HepG2 (cell line): ENCODE measurements at regions not wholly inside any gene's neighbourhood (a gene's known extent, or its start where the extent isn't known, plus 50 kb on each side); places are given as distances from the start of the nearest gene placed in this dataset.

Experiments used
- ATAC-seq: fragments of 200-7000 bp; cut with Tn5 transposase; 3 replicates; pipeline ENCODE4 v1.9.1; 2020; ENCODE audit warnings: mild to moderate bottlenecking, moderate library complexity
- BruUV-seq: library from RNA; stranded (reverse); fragments of 400-500 nt; replicated peaks from 2 replicates; lab custom pipeline; 2021; lab: Mats Ljungman, UMichigan
- CTCF ChIA-PET: fragments of 300-600 bp; formaldehyde crosslinking; extraction: SDS; loops from one replicate; lab custom pipeline; 2021; ENCODE audit warnings: low total read pairs, inconsistent platforms, low intra/inter-chr PET ratio; lab: Yijun Ruan, JAX
- POLR2A ChIA-PET: fragments of 350-600 bp; sonication (Branson Sonifier 250); formaldehyde crosslinking; loops from one replicate; lab custom pipeline; 2020; ENCODE audit warnings: antibody characterized with exemption, inconsistent platforms; lab: Yijun Ruan, JAX
- DNase-seq: peaks from one replicate; pipeline ENCODE4 v3.0.0-alpha.2; 2015; ENCODE audit warnings: low spot score
- FAIRE-seq: peaks from 3 replicates; lab custom pipeline; 2011; peaks lifted over from hg19 to GRCh38; lab: Jason Lieb, UNC
- H2AFZ ChIP-seq: one replicate; pipeline ENCODE4 v1.6.1; 2011; ENCODE audit warnings: low read length, inconsistent platforms
- H3K27ac ChIP-seq: fragments of 300-600 bp; 3 replicates; pipeline ENCODE4 v1.8.0; 2011; ENCODE audit warnings: mixed run types, mild to moderate bottlenecking, mixed read lengths, low read length, inconsistent platforms; ENCODE audit not compliant: insufficient read depth; ENCODE audit errors: extremely low read length
- H3K27me3 ChIP-seq, 2 experiments: fragments of 200-600 bp in 1 of 2; 2 replicates in 1 of 2; 3 replicates in 1 of 2; pipeline versions ENCODE4 v1.6.0 to v1.8.0; 2011; ENCODE audit warnings: low read length in 2 of 2, mild to moderate bottlenecking in 2 of 2, moderate library complexity in 2 of 2, inconsistent platforms in 1 of 2; ENCODE audit not compliant: insufficient read depth in 2 of 2, control insufficient read depth in 1 of 2
- H3K36me3 ChIP-seq, 2 experiments: fragments of 200-600 bp in 1 of 2; replicated peaks in 1 of 2; 2 replicates in 1 of 2; 3 replicates in 1 of 2; pipeline versions ENCODE4 v1.5.1 to v1.8.0; 2011; ENCODE audit warnings: low read length in 2 of 2, inconsistent platforms in 1 of 2; ENCODE audit not compliant: insufficient read depth in 2 of 2, control insufficient read depth in 1 of 2
- H3K4me1 ChIP-seq: 2 replicates; pipeline ENCODE4 v1.5.1; 2012; ENCODE audit warnings: low read length, inconsistent platforms; ENCODE audit not compliant: insufficient read depth
- H3K4me2 ChIP-seq: 2 replicates; pipeline ENCODE4 v1.6.0; 2011; ENCODE audit warnings: low read depth, low read length, inconsistent platforms
- H3K4me3 ChIP-seq, 3 experiments: fragments of 200-600 bp in 1 of 3; sonication (generic), shearing (Covaris generic) in 1 of 3; replicated peaks in 1 of 3; 2 replicates each; pipeline ENCODE4 v1.5.1; 2011 to 2016; ENCODE audit warnings: low read length in 3 of 3, inconsistent platforms in 2 of 3, low read depth in 2 of 3, mild to moderate bottlenecking in 2 of 3, control low read depth in 1 of 3, mixed read lengths in 1 of 3; ENCODE audit not compliant: insufficient read depth in 1 of 3
- H3K79me2 ChIP-seq: one replicate; pipeline ENCODE4 v1.6.1; 2011; ENCODE audit warnings: low read length, inconsistent platforms; ENCODE audit not compliant: insufficient read depth
- H3K9ac ChIP-seq: 2 replicates; pipeline ENCODE4 v1.6.0; 2011; ENCODE audit warnings: mild to moderate bottlenecking, low read depth, low read length, inconsistent platforms; ENCODE audit not compliant: insufficient read depth
- H3K9me3 ChIP-seq: 2 replicates; pipeline ENCODE4 v1.5.1; 2012; ENCODE audit warnings: mild to moderate bottlenecking, low read length
- H4K20me1 ChIP-seq: 2 replicates; pipeline ENCODE4 v1.6.0; 2011; ENCODE audit warnings: inconsistent platforms, mild to moderate bottlenecking, low read length, moderate library complexity; ENCODE audit not compliant: insufficient read depth
- FIP1L1 ChIP-seq: fragments of 200-400 bp; formaldehyde crosslinking; IDR thresholded peaks from 2 replicates; pipeline ENCODE4 v1.6.1; 2018; ENCODE audit warnings: low read depth, mild to moderate bottlenecking, low read length, moderate library complexity, borderline replicate concordance; ENCODE audit not compliant: insufficient read depth
- GFI1 ChIP-seq: sonication (generic); formaldehyde crosslinking; IDR thresholded peaks from 2 replicates; pipeline ENCODE4 v1.5.0; 2020; ENCODE audit warnings: missing genetic modification reagents, mild to moderate bottlenecking, borderline replicate concordance
- MBD4 ChIP-seq: IDR thresholded peaks from 2 replicates; pipeline ENCODE4 v1.6.1; 2012; ENCODE audit warnings: low read length, inconsistent platforms, borderline replicate concordance
- MYC ChIP-seq: sonication (generic); formaldehyde crosslinking; IDR thresholded peaks from 2 replicates; pipeline ENCODE4 v1.9.0; 2021; ENCODE audit warnings: missing genetic modification reagents, borderline replicate concordance
- NFE2L2 ChIP-seq: fragments of 150-350 bp; IDR thresholded peaks from 2 replicates; pipeline ENCODE4 v1.6.1; 2014; ENCODE audit warnings: low read length
- PAF1 ChIP-seq: IDR thresholded peaks from 2 replicates; pipeline ENCODE4 v1.6.1; 2016; ENCODE audit warnings: missing genetic modification reagents, missing compliant biosample characterization
- PTBP1 ChIP-seq: fragments of 200-400 bp; formaldehyde crosslinking; IDR thresholded peaks from 2 replicates; pipeline ENCODE4 v1.6.1; 2018; ENCODE audit warnings: low read length, low read depth; ENCODE audit not compliant: poor library complexity, severe bottlenecking
- RFX5 ChIP-seq: IDR thresholded peaks from 2 replicates; pipeline ENCODE4 v1.6.1; 2011; ENCODE audit warnings: low read depth, low read length, improper control_type of control experiment
- TMF1 ChIP-seq: sonication (generic); formaldehyde crosslinking; IDR thresholded peaks from 2 replicates; pipeline ENCODE4 v1.8.1; 2022; ENCODE audit warnings: low read depth, missing genetic modification reagents
- ZNF101 ChIP-seq: sonication (generic); formaldehyde crosslinking; IDR thresholded peaks from 2 replicates; pipeline ENCODE4 v1.4.0; 2020; ENCODE audit warnings: mild to moderate bottlenecking, low read depth, missing genetic modification reagents, borderline replicate concordance
- ZNF12 ChIP-seq: sonication (generic); formaldehyde crosslinking; IDR thresholded peaks from 2 replicates; pipeline ENCODE4 v1.5.0; 2020; ENCODE audit warnings: missing genetic modification reagents
- ZNF562 ChIP-seq: sonication (generic); formaldehyde crosslinking; IDR thresholded peaks from 2 replicates; pipeline ENCODE4 v1.8.0; 2022; ENCODE audit warnings: missing genetic modification reagents, borderline replicate concordance
- ZNF580 ChIP-seq: IDR thresholded peaks from 2 replicates; pipeline ENCODE4 v1.6.1; 2016; ENCODE audit warnings: low read depth, borderline replicate concordance
- ZNF652 ChIP-seq: IDR thresholded peaks from 2 replicates; pipeline ENCODE4 v1.6.1; 2016; ENCODE audit warnings: low read depth, borderline replicate concordance
- ZNF724P ChIP-seq: sonication (generic); formaldehyde crosslinking; IDR thresholded peaks from 2 replicates; pipeline ENCODE4 v1.8.0; 2022; ENCODE audit warnings: missing genetic modification reagents, borderline replicate concordance
- ZNF816 ChIP-seq: sonication (generic); formaldehyde crosslinking; IDR thresholded peaks from 2 replicates; pipeline ENCODE4 v1.8.0; 2022; ENCODE audit warnings: missing genetic modification reagents, mild to moderate bottlenecking, borderline replicate concordance
- WGBS: methylation state at CpG from one replicate; pipeline ENCODE4 v1.1.6; 2017; ENCODE audit warnings: low lambda C conversion rate; 5-methylcytosine and 5-hydroxymethylcytosine counted together
- in situ Hi-C: cut with HindIII; loops from 2 replicates; pipeline ENCODE4 v1.10.0; 2017; ENCODE audit warnings: low pct_unique_long_range_greater_than_20kb; ENCODE audit not compliant: extremely low pct_ligation_motif_present
- intact Hi-C: fragments of 100-400 bp; cut with micrococcal nuclease; formaldehyde crosslinking; loops from one replicate; pipeline ENCODE4 v1.10.0; 2022; ENCODE audit not compliant: unreplicated experiment
- TF ChIP-seq, protein P1 (sequence below), 2 experiments: IDR thresholded peaks; 2 replicates each; pipeline ENCODE4 v1.6.1; 2011 to 2012; ENCODE audit warnings: low read length in 2 of 2, borderline replicate concordance in 1 of 2, low read depth in 1 of 2, mild to moderate bottlenecking in 1 of 2, moderate library complexity in 1 of 2
- TF ChIP-seq, protein P2 (sequence below): sonication (generic); formaldehyde crosslinking; IDR thresholded peaks from 2 replicates; pipeline ENCODE4 v1.4.0; 2020; ENCODE audit warnings: missing genetic modification reagents

- DNase-seq (no peak), ATAC-seq (no peak), FAIRE-seq (no peak)
- no peaks in the 10 kb centered on the region for H4K20me1 ChIP-seq
- no peaks in the 10 kb centered on the region for H3K36me3 ChIP-seq
- H3K4me3 ChIP-seq = no peak overlapping the region
- no TSS peak for BruUV-seq
- H3K27me3 ChIP-seq = no peaks in the 10 kb centered on the region
- H3K27ac ChIP-seq = no peak overlapping the region
- no peaks in the 10 kb centered on the region for H3K79me2 ChIP-seq
- H2AFZ ChIP-seq = no peak overlapping the region
- CTCF ChIA-PET = no interaction called here
- TF ChIP-seq TMF1 (CRISPR knock-in tag) = no peak
- TF ChIP-seq FIP1L1 = no peak
- TF ChIP-seq MYC (CRISPR knock-in tag) = no peak
- TF ChIP-seq NFE2L2 = no peak
- no peak for TF ChIP-seq PTBP1
- no peak for TF ChIP-seq ZNF652 (CRISPR knock-in tag)
- TF ChIP-seq, protein P1, sequence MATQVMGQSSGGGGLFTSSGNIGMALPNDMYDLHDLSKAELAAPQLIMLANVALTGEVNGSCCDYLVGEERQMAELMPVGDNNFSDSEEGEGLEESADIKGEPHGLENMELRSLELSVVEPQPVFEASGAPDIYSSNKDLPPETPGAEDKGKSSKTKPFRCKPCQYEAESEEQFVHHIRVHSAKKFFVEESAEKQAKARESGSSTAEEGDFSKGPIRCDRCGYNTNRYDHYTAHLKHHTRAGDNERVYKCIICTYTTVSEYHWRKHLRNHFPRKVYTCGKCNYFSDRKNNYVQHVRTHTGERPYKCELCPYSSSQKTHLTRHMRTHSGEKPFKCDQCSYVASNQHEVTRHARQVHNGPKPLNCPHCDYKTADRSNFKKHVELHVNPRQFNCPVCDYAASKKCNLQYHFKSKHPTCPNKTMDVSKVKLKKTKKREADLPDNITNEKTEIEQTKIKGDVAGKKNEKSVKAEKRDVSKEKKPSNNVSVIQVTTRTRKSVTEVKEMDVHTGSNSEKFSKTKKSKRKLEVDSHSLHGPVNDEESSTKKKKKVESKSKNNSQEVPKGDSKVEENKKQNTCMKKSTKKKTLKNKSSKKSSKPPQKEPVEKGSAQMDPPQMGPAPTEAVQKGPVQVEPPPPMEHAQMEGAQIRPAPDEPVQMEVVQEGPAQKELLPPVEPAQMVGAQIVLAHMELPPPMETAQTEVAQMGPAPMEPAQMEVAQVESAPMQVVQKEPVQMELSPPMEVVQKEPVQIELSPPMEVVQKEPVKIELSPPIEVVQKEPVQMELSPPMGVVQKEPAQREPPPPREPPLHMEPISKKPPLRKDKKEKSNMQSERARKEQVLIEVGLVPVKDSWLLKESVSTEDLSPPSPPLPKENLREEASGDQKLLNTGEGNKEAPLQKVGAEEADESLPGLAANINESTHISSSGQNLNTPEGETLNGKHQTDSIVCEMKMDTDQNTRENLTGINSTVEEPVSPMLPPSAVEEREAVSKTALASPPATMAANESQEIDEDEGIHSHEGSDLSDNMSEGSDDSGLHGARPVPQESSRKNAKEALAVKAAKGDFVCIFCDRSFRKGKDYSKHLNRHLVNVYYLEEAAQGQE (IDR thresholded peaks at IDR 0.05; ENCODE audit: borderline replicate concordance in 1 of 2, low read depth in 1 of 2, low read length in 2 of 2) = no peak
- TF ChIP-seq ZNF562 (CRISPR knock-in tag) = no peak
- TF ChIP-seq ZNF101 (CRISPR knock-in tag) = no peak
- no peak for TF ChIP-seq ZNF724P
- TF ChIP-seq GFI1 (CRISPR knock-in tag) = no peak
- TF ChIP-seq, protein P2, sequence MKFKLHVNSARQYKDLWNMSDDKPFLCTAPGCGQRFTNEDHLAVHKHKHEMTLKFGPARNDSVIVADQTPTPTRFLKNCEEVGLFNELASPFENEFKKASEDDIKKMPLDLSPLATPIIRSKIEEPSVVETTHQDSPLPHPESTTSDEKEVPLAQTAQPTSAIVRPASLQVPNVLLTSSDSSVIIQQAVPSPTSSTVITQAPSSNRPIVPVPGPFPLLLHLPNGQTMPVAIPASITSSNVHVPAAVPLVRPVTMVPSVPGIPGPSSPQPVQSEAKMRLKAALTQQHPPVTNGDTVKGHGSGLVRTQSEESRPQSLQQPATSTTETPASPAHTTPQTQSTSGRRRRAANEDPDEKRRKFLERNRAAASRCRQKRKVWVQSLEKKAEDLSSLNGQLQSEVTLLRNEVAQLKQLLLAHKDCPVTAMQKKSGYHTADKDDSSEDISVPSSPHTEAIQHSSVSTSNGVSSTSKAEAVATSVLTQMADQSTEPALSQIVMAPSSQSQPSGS (CRISPR knock-in tag) = no peak
- TF ChIP-seq ZNF580 = no peak
- no peak for TF ChIP-seq MBD4
- no peak for TF ChIP-seq ZNF12 (CRISPR knock-in tag)
- no peak for TF ChIP-seq PAF1
- TF ChIP-seq RFX5 = no peak
- TF ChIP-seq ZNF816 (CRISPR knock-in tag) = no peak
- intact Hi-C loops (no loop called here), in situ Hi-C loops (no loop called here)
- H3K9ac ChIP-seq = no peak overlapping the region
- no peak overlapping the region for H3K4me2 ChIP-seq
- 60% methylated on average over 1 of the region's 1 CpG for WGBS
- POLR2A ChIA-PET = no interaction called here
- H3K9me3 ChIP-seq = peaks cover 66% of the 10 kb centered on the region
- H3K4me1 ChIP-seq = no peaks in the 10 kb centered on the region
Measured at GRCh38 chr9:118984607-118985006, 384.6 kb downstream of the BRINP1 start.
